GM21360 (cell line): ENCODE measurements at regions not wholly inside any gene's neighbourhood (a gene's known extent, or its start where the extent isn't known, plus 50 kb on each side); places are given as distances from the start of the nearest gene placed in this dataset.

Experiments used
- ATAC-seq: cut with Tn5 transposase; IDR thresholded peaks from one replicate; pipeline ENCODE4 v1.9.1; 2021; ENCODE audit warnings: mild to moderate bottlenecking, moderate library complexity; ENCODE audit not compliant: unreplicated experiment

DNA sequence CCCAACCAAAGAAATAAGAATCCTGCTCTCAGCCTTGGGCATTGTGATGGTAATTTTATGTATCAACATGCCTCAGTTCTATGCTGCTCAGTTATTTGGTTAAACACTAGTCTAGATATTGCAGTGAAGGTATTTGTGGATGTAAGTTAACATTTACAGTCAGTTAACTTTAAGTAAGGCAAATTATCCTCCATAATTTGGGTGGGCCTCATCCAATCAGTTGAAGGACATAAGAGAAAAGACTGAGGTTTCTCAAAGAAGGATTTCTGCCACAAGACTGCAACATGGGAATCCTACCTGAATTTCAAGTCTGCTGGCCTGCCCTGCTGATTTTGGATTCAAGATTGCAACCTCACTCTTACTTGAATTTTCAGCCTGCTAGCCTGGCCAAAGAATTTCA is 975.5 kb upstream of the ACVR2A start:
- no peak for ATAC-seq

- no peak for ATAC-seq
Observed at GRCh38 chr2:146868051-146868450, 976.8 kb upstream of the ACVR2A start.

DNA sequence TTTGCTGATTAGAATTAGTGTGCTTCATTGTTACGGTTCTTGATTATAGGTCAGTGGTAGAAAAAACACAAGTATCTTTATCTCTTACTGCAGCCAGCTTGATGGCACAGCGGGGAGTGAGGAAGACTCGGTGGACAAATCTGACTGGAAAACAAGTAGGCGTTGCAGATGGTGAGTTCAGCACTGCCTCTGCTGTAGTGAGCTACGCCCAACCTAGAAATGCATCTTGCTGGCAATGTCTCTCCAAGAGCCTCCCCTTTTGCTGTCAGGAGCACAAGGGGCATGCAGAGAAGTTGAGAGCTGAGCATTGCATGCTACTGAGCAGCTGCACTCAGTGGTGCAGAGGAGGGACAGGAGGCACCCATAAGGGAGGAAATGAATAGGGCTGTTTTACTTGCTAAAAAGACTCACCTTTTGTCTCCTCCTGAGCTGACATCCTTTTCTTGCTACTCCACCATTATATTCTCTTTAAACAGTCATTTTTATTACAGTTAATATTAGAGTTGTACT is 977.3 kb upstream of the ACVR2A start:
- no peak for ATAC-seq

GRCh38 chr2:146853741-146854444 is 990.9 kb upstream of the ACVR2A start:
- no peak for ATAC-seq

DNA sequence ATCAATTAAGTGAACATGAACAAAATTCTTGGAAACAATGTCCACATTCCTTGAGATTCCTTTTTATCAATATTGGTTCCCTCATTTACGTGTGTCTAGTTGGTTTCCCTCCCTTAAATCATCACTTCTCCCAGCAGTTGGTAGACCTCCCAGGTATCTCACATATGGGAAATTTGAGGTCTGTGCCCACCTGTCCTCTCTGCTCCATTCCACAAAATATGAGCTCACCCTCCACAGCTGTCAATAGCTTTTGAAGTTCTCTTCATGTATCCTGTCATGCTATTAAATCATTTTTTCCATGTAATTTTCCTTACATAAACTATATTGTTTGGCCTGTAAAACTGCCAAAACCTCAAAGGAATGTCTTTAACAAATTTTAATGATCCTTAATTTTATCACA is 992.2 kb upstream of the ACVR2A start:
- ATAC-seq: no peak

DNA sequence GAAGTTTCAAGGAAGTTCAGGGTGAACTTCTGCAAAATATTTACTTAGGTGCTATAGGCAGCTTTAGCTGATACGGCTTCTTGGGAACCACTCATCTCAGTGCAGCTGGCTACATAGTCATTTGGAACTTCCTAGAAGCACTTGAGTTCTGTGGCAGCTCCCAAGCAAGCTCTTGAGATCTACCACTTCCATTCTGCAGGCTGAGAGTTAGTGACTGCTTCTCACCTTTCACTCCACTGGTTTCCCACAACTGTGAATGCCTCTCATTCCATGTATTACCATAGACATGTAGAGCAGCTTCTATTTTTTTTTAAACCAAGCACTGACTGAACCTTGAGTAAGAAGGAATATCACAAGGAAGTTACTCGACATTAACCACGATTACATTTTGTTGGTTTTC is 994.1 kb upstream of the ACVR2A start:
- no peak for ATAC-seq

DNA sequence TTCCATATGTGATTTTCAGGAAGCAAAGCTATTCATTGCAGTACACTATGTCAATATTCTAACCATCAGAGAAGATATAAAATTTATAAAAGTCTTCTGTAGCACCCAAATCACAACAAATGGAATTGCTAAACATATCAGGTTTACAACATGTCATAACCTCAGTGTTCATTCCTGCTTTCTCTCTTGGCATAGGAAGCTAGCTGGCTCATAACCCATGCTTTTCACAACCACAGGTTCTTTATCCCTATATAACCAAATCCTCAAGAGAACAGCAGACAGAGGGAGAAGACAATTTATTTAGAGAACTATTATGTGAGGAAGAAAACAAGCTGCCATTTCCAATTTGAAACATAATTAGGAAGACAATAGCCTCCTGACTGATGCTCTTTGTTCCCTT is 997.0 kb upstream of the ACVR2A start:
- no peak for ATAC-seq

- no peak for ATAC-seq
Observed at GRCh38 chr2:146844226-146844990, 1000.4 kb upstream of the ACVR2A start.

DNA sequence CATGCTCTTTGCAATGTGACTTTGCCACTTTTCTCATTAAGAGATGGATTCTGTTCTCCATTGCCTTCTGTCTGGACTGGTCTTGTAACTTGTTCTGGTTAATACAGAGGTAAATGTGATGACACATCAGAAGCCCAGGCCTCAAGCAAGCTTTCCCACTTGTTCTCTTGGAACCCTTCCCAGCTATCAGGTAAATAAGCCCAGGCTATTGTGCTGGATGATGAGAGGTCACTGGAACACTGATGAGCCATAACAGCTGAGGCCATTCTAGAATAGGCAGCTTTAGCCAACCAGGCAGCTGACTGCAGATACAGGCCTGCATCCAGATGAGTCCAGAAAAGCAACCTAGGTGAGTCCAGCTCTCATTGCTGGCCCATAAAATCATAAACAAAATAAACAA is 1007.0 kb upstream of the ACVR2A start:
- no peak for ATAC-seq

DNA sequence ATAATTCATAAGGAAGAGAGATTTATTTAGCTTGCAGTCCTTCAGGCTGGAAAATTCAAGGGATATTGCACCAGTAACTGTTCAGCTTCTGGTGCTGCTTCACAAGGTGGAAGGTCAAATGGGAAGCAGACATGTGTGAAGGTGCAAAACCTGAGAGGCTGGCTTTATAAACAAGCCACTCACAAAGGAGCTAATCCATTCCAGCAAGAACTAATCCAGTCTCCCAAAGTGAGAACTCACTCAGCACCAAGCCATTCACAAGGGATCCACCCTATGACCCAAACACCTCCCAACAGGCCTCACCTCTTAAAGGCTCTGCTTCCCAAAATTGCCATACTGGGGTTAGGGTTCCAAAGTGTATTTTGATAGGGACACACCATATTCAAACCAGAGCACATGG is 1018.4 kb upstream of the ACVR2A start:
- no peak for ATAC-seq

GRCh38 chr2:146821836-146822316 is 1023.0 kb upstream of the ACVR2A start:
- ATAC-seq: no peak

DNA sequence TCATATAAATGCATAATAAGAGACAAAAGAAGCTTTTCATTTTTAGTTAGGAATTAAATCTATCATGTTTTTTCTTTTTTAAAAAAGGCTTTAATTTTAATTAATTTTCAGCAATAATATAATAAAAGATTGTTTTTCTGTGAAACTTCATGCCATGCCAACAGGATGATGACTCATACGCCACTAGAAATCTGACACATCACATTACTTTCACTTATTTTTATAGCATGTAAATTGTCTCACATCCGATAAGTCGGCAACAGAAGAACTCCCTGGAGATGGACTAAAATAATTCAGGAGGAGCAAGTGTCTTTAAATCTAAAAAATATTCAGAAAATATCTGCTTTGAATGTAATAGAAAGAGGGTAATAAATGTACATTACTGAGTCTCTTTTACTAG is 1024.2 kb upstream of the ACVR2A start:
- no peak for ATAC-seq

- no peak for ATAC-seq
Observed at GRCh38 chr2:146818122-146818521, 1026.7 kb upstream of the ACVR2A start.

DNA sequence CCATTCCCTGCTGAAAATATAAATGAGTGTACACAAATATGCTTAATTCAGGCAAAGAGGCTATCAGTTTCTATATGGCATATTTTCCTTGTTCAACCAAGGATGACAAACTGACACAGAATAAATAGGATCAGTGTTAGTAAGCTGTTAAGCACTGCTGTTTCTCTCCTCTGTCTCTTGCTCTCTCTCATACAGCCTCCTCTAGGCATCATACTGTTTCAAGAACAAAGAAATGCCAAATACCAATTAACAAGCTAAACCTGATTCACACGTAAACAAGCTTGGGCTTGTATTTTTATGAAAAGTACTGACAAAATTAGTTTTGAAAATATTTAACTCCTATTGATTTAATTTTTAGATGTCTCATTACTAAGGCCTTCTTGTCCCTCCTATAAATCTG is 1027.2 kb upstream of the ACVR2A start:
- ATAC-seq: no peak

DNA sequence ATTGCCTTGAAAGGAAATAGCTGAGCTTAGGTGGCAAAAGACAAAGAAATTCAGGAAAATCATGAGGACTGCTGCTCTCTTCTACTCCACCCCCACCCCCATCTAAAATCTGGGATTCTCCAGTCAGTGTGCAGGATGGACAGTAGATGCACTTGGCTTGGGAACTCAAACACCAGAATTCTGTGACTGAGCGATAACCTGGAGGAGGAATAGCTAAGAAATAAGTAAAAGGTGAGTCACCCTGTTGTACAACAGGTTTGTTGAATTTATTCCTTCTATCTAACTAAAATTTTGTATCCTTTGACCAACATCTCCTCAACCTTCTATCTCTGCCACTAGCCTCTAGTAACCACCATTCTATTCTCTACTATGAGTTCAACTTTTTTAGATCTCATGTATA is 1029.9 kb upstream of the ACVR2A start:
- ATAC-seq: no peak

DNA sequence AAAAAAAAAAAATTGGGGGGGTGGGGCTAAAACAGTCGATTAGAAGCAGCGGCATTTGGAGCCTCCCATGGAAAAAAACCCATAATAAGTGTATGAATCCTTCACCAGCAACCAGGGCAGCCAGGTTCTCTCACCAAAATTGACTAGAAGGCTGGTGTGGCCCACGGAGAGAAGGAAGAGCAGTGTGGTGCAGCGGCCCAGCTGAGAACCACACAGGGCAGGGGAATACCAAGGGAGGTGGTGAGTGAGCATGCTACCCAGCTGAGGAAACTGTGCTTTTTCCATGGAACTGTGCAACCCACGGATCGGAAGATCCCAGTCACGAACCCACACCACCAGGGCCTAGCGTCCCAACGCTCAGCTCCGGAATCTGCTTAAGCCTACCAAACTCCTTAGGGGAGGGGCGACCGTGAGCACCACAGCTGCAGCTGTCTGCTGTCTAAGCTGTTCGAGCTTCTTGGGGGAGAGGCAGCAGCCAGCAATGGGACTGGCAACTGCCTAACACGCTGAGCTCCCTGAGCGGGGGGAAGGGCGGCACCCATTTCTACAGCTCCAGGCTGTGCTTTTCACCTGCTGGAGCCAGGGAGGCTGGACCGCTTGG is 1037.2 kb upstream of the ACVR2A start:
- no peak for ATAC-seq

- ATAC-seq: no peak
Observed at GRCh38 chr2:146806364-146807005, 1038.3 kb upstream of the ACVR2A start.

GRCh38 chr2:146804288-146804687 is 1040.5 kb upstream of the ACVR2A start:
- no peak for ATAC-seq

DNA sequence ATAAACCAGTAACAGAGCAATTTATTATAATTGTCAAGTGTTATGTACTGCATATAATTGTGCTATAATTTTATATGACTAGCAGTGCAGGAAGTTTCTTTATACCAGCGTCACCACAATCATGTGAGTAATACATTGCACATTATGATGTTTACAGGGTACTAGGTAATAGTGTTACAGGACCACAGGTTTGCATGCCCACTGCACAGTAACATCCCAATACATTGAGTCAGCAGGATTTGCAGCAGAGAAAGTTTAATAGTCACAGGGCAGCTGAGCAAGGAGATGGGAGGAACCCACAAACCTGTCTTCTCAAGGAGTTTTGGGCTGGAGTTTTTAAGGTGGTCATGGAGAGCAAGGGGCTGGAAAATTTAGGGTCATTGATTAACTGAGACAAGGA is 1042.9 kb upstream of the ACVR2A start:
- no peak for ATAC-seq

GRCh38 chr2:146786396-146786795 is 1058.4 kb upstream of the ACVR2A start:
- no peak for ATAC-seq

GRCh38 chr2:146785101-146785500 is 1059.7 kb upstream of the ACVR2A start:
- no peak for ATAC-seq
